ENCODE measurements at regions not wholly inside any gene's neighbourhood (a gene's known extent, or its start where the extent isn't known, plus 50 kb on each side); places are given as distances from the start of the nearest gene placed in this dataset.

DNA sequence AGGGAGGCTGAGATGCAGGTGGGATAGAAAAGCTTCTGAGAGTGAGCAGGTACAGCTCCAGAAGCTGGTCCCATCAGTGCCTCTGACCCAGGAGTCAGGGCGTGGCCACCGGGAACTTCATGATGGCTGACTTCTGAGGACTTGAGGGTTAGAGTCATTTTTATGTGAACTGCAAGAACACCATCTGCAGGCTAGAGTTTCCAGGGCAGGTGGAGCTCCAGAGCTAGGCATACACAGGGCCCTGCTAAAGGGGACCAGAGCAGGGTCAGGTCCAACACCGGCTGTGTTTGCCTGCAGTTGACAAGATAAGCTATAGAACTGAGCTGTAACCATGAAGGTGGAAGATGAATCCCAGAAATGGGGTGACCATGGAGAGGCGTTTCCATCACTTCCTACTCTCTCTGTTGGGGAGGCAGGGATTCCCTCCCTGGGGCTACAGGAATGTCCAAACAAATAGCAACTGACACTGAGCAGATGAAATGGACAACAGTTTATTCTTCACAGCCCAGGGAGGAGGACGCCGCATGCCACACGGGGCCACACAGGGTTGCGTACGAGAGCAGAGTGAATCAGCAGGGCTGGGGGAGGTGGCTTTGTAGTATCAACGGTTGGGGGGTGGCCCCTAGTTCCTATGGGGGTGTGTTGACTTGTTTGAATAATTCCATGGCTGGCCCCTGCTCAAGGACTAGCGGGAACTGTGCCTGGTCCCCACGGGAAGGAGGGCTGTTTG, 77.6 kb upstream of the ZNF516 start:
- ATAC-seq (no peak), DNase-seq (no peak)
- no peak for TF ChIP-seq EZH2phosphoT487 (IDR thresholded peaks at IDR 0.05; ENCODE audit: borderline replicate concordance, low read length)
- Histone ChIP-seq H3K9me3 (ENCODE audit: low read length) (no peaks in the 10 kb centered on the region), H3K4me3 (ENCODE audit: low read length) (no peak overlapping the region), H4K20me1 (ENCODE audit: low read length) (no peaks in the 10 kb centered on the region), H3K36me3 (ENCODE audit: low read depth, low read length) (no peaks in the 10 kb centered on the region), H3F3A (ENCODE audit: low read length, unreplicated experiment) (no peaks in the 10 kb centered on the region), H3K27ac (ENCODE audit: low read length) (0 out of 2 replicates have a peak overlapping the region, but pooled peaks have one; percentile 28), H3K4me2 (ENCODE audit: low read length) (peak overlapping the region; percentile 36; the same call in 1 of the 2 replicates), H2AFZ (ENCODE audit: low read length) (no peak overlapping the region), H3K9me2 (replicated peaks; ENCODE audit: low read length) (no peaks in the 10 kb centered on the region), H3K4me1 (ENCODE audit: insufficient read depth, low read length) (peaks cover 11% of the 10 kb centered on the region), H3K27me3 (ENCODE audit: low read length) (0 out of 2 replicates have a peak, but pooled peaks cover 9% of the 10 kb centered on the region), H3K9ac (ENCODE audit: low read length) (no peak overlapping the region), H3K79me2 (ENCODE audit: low read length) (no peaks in the 10 kb centered on the region)
- ChIA-PET CTCF (no interaction called here), POLR2A (ENCODE audit: unreplicated experiment) (no interaction called here)
- BruUV-seq (replicated peaks) = no TSS peak
- intact Hi-C loops (cut with micrococcal nuclease) = no loop called here

DNA sequence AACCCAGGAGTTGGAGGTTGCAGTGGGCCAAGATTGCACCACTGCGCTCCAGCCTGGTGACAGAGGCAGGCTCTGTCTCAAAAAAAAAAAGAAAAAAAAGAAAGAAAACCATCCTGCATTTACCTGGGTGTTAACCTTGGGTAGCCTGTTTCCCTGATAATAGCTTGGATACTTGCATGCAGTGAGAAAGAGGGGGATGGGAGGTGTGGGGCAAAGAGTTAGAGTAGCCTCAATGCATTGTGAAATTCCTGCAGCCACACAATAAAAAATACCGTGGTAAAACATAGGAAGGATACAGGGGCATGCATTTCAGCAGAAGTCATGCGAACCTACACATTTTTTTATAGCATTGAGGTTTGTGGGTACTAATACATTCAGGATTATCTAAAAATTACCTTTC, 76.6 kb upstream of the ZNF516 start:
- Histone ChIP-seq H3K4me1 (ENCODE audit: insufficient read depth, low read length) (peaks cover 11% of the 10 kb centered on the region), H3K9me3 (ENCODE audit: low read length) (no peaks in the 10 kb centered on the region), H3K36me3 (ENCODE audit: low read depth, low read length) (no peaks in the 10 kb centered on the region), H3K9ac (ENCODE audit: low read length) (no peak overlapping the region), H3K27me3 (ENCODE audit: low read length) (0 out of 2 replicates have a peak, but pooled peaks cover 6% of the 10 kb centered on the region), H3K79me2 (ENCODE audit: low read length) (no peaks in the 10 kb centered on the region), H4K20me1 (ENCODE audit: low read length) (no peaks in the 10 kb centered on the region), H3K27ac (ENCODE audit: low read length) (no peak overlapping the region), H3K4me3 (ENCODE audit: low read length) (no peak overlapping the region), H3K9me2 (replicated peaks; ENCODE audit: low read length) (no peaks in the 10 kb centered on the region), H2AFZ (ENCODE audit: low read length) (no peak overlapping the region), H3F3A (ENCODE audit: low read length, unreplicated experiment) (no peaks in the 10 kb centered on the region), H3K4me2 (ENCODE audit: low read length) (no peak overlapping the region)
- ChIA-PET POLR2A (ENCODE audit: unreplicated experiment) (no interaction called here), CTCF (no interaction called here)
- intact Hi-C loops (cut with micrococcal nuclease) = no loop called here
- TF ChIP-seq EZH2phosphoT487 (IDR thresholded peaks at IDR 0.05; ENCODE audit: borderline replicate concordance, low read length) (no peak), EZH2 (IDR thresholded peaks at IDR 0.05; ENCODE audit: low read length, unreplicated experiment) (no peak)
- TF ChIP-seq, protein P1, sequence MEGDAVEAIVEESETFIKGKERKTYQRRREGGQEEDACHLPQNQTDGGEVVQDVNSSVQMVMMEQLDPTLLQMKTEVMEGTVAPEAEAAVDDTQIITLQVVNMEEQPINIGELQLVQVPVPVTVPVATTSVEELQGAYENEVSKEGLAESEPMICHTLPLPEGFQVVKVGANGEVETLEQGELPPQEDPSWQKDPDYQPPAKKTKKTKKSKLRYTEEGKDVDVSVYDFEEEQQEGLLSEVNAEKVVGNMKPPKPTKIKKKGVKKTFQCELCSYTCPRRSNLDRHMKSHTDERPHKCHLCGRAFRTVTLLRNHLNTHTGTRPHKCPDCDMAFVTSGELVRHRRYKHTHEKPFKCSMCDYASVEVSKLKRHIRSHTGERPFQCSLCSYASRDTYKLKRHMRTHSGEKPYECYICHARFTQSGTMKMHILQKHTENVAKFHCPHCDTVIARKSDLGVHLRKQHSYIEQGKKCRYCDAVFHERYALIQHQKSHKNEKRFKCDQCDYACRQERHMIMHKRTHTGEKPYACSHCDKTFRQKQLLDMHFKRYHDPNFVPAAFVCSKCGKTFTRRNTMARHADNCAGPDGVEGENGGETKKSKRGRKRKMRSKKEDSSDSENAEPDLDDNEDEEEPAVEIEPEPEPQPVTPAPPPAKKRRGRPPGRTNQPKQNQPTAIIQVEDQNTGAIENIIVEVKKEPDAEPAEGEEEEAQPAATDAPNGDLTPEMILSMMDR (conservative IDR thresholded peaks at IDR 0.05; ENCODE audit: low read depth, low read length) = no peak
- no peak for DNase-seq
- no TSS peak for BruUV-seq (replicated peaks)
- ATAC-seq = no peak

DNA sequence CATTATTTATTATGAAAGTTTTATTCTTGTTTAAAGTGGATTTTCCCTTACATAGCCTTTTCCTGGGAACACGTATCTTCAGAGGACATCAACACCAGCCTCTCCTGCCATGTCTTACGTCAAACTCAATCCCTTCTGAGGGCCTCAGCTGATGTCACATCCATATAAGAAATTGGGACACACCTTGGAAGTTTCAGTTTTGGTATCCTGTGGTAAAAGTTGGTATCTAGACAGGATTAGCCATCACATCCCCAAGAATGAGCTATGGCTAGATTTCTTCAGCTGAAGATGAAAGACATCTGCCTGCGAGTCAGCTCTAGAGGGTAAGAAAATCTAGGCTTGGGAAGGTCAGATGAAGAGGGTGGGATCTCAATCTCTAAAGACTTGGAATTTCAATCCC, 75.8 kb upstream of the ZNF516 start:
- intact Hi-C loops (cut with micrococcal nuclease) = no loop called here
- POLR2A ChIA-PET (ENCODE audit: unreplicated experiment) = no interaction called here
- no peaks in the 10 kb centered on the region for H3K9me2 ChIP-seq (replicated peaks; ENCODE audit: low read length)
- H3K27ac ChIP-seq (ENCODE audit: low read length) = no peak overlapping the region
- no peaks in the 10 kb centered on the region for H4K20me1 ChIP-seq (ENCODE audit: low read length)
- H2AFZ ChIP-seq (ENCODE audit: low read length) = no peak overlapping the region
- H3K27me3 ChIP-seq (ENCODE audit: low read length) = 0 out of 2 replicates have a peak, but pooled peaks cover under 1% of the 10 kb centered on the region
- ATAC-seq (no peak), DNase-seq (no peak)
- no TSS peak for BruUV-seq (replicated peaks)
- no peaks in the 10 kb centered on the region for H3F3A ChIP-seq (ENCODE audit: low read length, unreplicated experiment)
- no peaks in the 10 kb centered on the region for H3K79me2 ChIP-seq (ENCODE audit: low read length)
- TF ChIP-seq, protein P1 (conservative IDR thresholded peaks at IDR 0.05; ENCODE audit: low read depth, low read length) = no peak
- TF ChIP-seq EZH2 (IDR thresholded peaks at IDR 0.05; ENCODE audit: low read length, unreplicated experiment) (no peak), EZH2phosphoT487 (IDR thresholded peaks at IDR 0.05; ENCODE audit: borderline replicate concordance, low read length) (no peak)
- CTCF ChIA-PET = no interaction called here
- H3K4me2 ChIP-seq (ENCODE audit: low read length) = no peak overlapping the region
- no peak overlapping the region for H3K9ac ChIP-seq (ENCODE audit: low read length)
- no peak overlapping the region for H3K4me3 ChIP-seq (ENCODE audit: low read length)
- no peaks in the 10 kb centered on the region for H3K9me3 ChIP-seq (ENCODE audit: low read length)
- peaks cover 11% of the 10 kb centered on the region for H3K4me1 ChIP-seq (ENCODE audit: insufficient read depth, low read length)
- H3K36me3 ChIP-seq (ENCODE audit: low read depth, low read length) = no peaks in the 10 kb centered on the region
